IMR-90 (cell line): ENCODE measurements at regions not wholly inside any gene's neighbourhood (a gene's known extent, or its start where the extent isn't known, plus 50 kb on each side); places are given as distances from the start of the nearest gene placed in this dataset.

Experiments
- BHLHE40 ChIP-seq: fragments of 150-350 bp; IDR thresholded peaks from 2 replicates; pipeline ENCODE4 v1.6.1; 2016; ENCODE audit warnings: mild to moderate bottlenecking, low read depth, low read length
- CEBPB ChIP-seq: IDR thresholded peaks from 2 replicates; pipeline ENCODE4 v1.6.1; 2012; ENCODE audit warnings: low read depth, low read length, improper control_type of control experiment
- CHD1 ChIP-seq: IDR thresholded peaks from 2 replicates; pipeline ENCODE4 v1.6.1; 2012; ENCODE audit warnings: low read depth, low read length, improper control_type of control experiment
- FOS ChIP-seq: fragments of 150-350 bp; IDR thresholded peaks from 2 replicates; pipeline ENCODE4 v1.6.1; 2016; ENCODE audit warnings: low read depth, low read length
- MAFK ChIP-seq: IDR thresholded peaks from 2 replicates; pipeline ENCODE4 v1.6.1; 2012; ENCODE audit warnings: low read depth, low read length, improper control_type of control experiment
- MAZ ChIP-seq: IDR thresholded peaks from 2 replicates; pipeline ENCODE4 v1.6.1; 2012; ENCODE audit warnings: low read depth, mild to moderate bottlenecking, low read length, improper control_type of control experiment, moderate library complexity, borderline replicate concordance
- MXI1 ChIP-seq: IDR thresholded peaks from 2 replicates; pipeline ENCODE4 v1.6.1; 2012; ENCODE audit warnings: low read depth, mild to moderate bottlenecking, low read length, moderate library complexity, borderline replicate concordance
- NFE2L2 ChIP-seq: fragments of 150-350 bp; IDR thresholded peaks from 2 replicates; pipeline ENCODE4 v1.6.1; 2016; ENCODE audit warnings: low read depth, mild to moderate bottlenecking, low read length
- POLR2A ChIP-seq: IDR thresholded peaks from 2 replicates; pipeline ENCODE4 v1.6.1; 2012; ENCODE audit warnings: mild to moderate bottlenecking, low read depth, low read length
- RAD21 ChIP-seq: IDR thresholded peaks from 2 replicates; pipeline ENCODE4 v1.6.1; 2012; ENCODE audit warnings: low read length, improper control_type of control experiment
- RCOR1 ChIP-seq: IDR thresholded peaks from 2 replicates; pipeline ENCODE4 v1.6.1; 2012; ENCODE audit warnings: mild to moderate bottlenecking, low read length, improper control_type of control experiment; ENCODE audit not compliant: insufficient replicate concordance
- RFX5 ChIP-seq: IDR thresholded peaks from 2 replicates; pipeline ENCODE4 v1.8.0; 2012; ENCODE audit warnings: low read depth, mild to moderate bottlenecking, low read length, moderate library complexity
- TF ChIP-seq, protein P1 (sequence below): conservative IDR thresholded peaks from 2 replicates; pipeline ENCODE4 v1.5.1; 2012; ENCODE audit warnings: mild to moderate bottlenecking, low read depth, low read length, improper control_type of control experiment
- TF ChIP-seq, protein P2 (sequence below): fragments of 150-350 bp; IDR thresholded peaks from 2 replicates; pipeline ENCODE4 v1.6.1; 2016; ENCODE audit warnings: low read depth, mild to moderate bottlenecking, low read length, moderate library complexity, borderline replicate concordance

DNA sequence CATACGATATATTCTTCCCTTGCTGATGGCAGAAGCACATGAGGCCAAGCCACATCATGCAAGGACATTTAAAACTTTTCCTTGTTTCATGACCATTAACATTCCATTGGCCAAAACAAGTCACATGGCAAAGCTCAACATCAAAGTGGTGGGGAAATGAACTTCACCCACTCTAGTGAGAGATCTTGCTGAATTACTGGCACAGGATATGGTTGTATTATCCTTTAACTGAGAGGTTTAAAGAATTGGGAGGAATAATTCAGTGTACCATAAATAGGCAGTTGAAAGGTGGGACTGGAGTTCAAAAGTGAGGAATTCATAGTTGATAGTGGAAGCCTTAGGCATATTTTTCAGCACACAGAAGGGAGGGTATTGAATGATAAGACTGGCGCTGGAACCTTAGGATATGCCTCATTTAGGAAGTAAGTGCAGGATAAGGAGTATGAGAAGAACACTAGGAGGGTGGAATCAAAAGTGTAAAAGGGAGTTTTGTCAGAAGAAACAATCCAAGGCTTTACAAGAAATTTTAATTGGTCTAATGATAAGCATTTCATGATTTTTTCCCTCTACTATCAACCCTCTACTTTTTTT lies 398.8 kb downstream of the C12orf75 start:
- TF ChIP-seq RFX5 (no peak), POLR2A (no peak), CHD1 (no peak), RAD21 (no peak), RCOR1 (no peak), CEBPB (no peak), MXI1 (no peak), MAZ (no peak), BHLHE40 (no peak), FOS (no peak), MAFK (no peak), NFE2L2 (no peak)
- TF ChIP-seq, protein P1, sequence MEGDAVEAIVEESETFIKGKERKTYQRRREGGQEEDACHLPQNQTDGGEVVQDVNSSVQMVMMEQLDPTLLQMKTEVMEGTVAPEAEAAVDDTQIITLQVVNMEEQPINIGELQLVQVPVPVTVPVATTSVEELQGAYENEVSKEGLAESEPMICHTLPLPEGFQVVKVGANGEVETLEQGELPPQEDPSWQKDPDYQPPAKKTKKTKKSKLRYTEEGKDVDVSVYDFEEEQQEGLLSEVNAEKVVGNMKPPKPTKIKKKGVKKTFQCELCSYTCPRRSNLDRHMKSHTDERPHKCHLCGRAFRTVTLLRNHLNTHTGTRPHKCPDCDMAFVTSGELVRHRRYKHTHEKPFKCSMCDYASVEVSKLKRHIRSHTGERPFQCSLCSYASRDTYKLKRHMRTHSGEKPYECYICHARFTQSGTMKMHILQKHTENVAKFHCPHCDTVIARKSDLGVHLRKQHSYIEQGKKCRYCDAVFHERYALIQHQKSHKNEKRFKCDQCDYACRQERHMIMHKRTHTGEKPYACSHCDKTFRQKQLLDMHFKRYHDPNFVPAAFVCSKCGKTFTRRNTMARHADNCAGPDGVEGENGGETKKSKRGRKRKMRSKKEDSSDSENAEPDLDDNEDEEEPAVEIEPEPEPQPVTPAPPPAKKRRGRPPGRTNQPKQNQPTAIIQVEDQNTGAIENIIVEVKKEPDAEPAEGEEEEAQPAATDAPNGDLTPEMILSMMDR: no peak
- TF ChIP-seq, protein P2, sequence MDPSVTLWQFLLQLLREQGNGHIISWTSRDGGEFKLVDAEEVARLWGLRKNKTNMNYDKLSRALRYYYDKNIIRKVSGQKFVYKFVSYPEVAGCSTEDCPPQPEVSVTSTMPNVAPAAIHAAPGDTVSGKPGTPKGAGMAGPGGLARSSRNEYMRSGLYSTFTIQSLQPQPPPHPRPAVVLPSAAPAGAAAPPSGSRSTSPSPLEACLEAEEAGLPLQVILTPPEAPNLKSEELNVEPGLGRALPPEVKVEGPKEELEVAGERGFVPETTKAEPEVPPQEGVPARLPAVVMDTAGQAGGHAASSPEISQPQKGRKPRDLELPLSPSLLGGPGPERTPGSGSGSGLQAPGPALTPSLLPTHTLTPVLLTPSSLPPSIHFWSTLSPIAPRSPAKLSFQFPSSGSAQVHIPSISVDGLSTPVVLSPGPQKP: no peak
